GM21717 (cell line): ENCODE measurements at regions not wholly inside any gene's neighbourhood (a gene's known extent, or its start where the extent isn't known, plus 50 kb on each side); places are given as distances from the start of the nearest gene placed in this dataset.

Experiments
- ATAC-seq: cut with Tn5 transposase; IDR thresholded peaks from one replicate; pipeline ENCODE4 v1.9.1; 2021; ENCODE audit warnings: mild to moderate bottlenecking, moderate library complexity; ENCODE audit not compliant: unreplicated experiment

GRCh38 chr12:45548426-45548825, 181.1 kb upstream of the ARID2 start:
- no peak for ATAC-seq

GRCh38 chr12:45549337-45549902, 180.1 kb upstream of the ARID2 start:
- no peak for ATAC-seq

GRCh38 chr12:45553204-45553603, 176.3 kb upstream of the ARID2 start:
- ATAC-seq, result no peak

- ATAC-seq, result no peak
These were observed 172.5 kb upstream of the ARID2 start for GRCh38 chr12:45557016-45557415.

- ATAC-seq, result no peak
These were observed 171.2 kb upstream of the ARID2 start for GRCh38 chr12:45558353-45558752.

GRCh38 chr12:45559537-45559936, 170.0 kb upstream of the ARID2 start:
- ATAC-seq, result no peak

- ATAC-seq, result no peak
These were observed 168.8 kb upstream of the ARID2 start for GRCh38 chr12:45560689-45561088.

- ATAC-seq, result no peak
These were observed 168.0 kb upstream of the ARID2 start for GRCh38 chr12:45561488-45561887.

GRCh38 chr12:45565590-45565989, 163.9 kb upstream of the ARID2 start:
- no peak for ATAC-seq

- ATAC-seq, result no peak
These were observed 163.2 kb upstream of the ARID2 start for GRCh38 chr12:45566257-45566656.

- ATAC-seq, result no peak
These were observed 160.7 kb upstream of the ARID2 start for GRCh38 chr12:45568808-45569207.

- ATAC-seq, result no peak
These were observed 159.0 kb upstream of the ARID2 start for GRCh38 chr12:45570501-45570900.

GRCh38 chr12:45572114-45572513, 157.4 kb upstream of the ARID2 start:
- no peak for ATAC-seq

GRCh38 chr12:45575417-45575816, 154.1 kb upstream of the ARID2 start:
- no peak for ATAC-seq

- peak; percentile 47 for ATAC-seq
These were observed 153.6 kb upstream of the ARID2 start for GRCh38 chr12:45575823-45576475.

GRCh38 chr12:45577844-45578399, 151.6 kb upstream of the ARID2 start:
- peak; percentile 50 for ATAC-seq

- no peak for ATAC-seq
These were observed 149.0 kb upstream of the ARID2 start for GRCh38 chr12:45580356-45580969.

GRCh38 chr12:45581112-45581511, 148.4 kb upstream of the ARID2 start:
- ATAC-seq, result no peak

- no peak for ATAC-seq
These were observed 147.0 kb upstream of the ARID2 start for GRCh38 chr12:45582536-45582935.

GRCh38 chr12:45582986-45583659, 146.4 kb upstream of the ARID2 start:
- ATAC-seq, result no peak

- no peak for ATAC-seq
These were observed 145.2 kb upstream of the ARID2 start for GRCh38 chr12:45584336-45584735.
